Neuronal stem cell (in vitro differentiated cells): ENCODE measurements at regions not wholly inside any gene's neighbourhood (a gene's known extent, or its start where the extent isn't known, plus 50 kb on each side); places are given as distances from the start of the nearest gene placed in this dataset.

Source experiments
- DNase-seq: peaks from one replicate; pipeline ENCODE4 v3.0.0-alpha.2; 2013; ENCODE audit warnings: low spot score
- H2AFZ ChIP-seq: one replicate; pipeline ENCODE4 v1.6.1; 2013; ENCODE audit warnings: mild to moderate bottlenecking, low read length, inconsistent platforms
- H2AK5ac ChIP-seq: 2 replicates; pipeline ENCODE4 v1.6.1; 2013; ENCODE audit warnings: low read depth, mild to moderate bottlenecking, inconsistent platforms, low read length, moderate library complexity, mixed read lengths
- H2BK120ac ChIP-seq: 2 replicates; pipeline ENCODE4 v1.6.1; 2013; ENCODE audit warnings: low read depth, mild to moderate bottlenecking, inconsistent platforms, low read length, moderate library complexity, mixed read lengths
- H2BK12ac ChIP-seq: one replicate; pipeline ENCODE4 v1.6.1; 2013; ENCODE audit warnings: low read length, inconsistent platforms
- H2BK15ac ChIP-seq: 2 replicates; pipeline ENCODE4 v1.6.1; 2013; ENCODE audit warnings: mild to moderate bottlenecking, low read length, inconsistent platforms, mixed read lengths
- H2BK5ac ChIP-seq: one replicate; pipeline ENCODE4 v1.6.1; 2013; ENCODE audit warnings: inconsistent platforms, mild to moderate bottlenecking, low read length, moderate library complexity
- H3K14ac ChIP-seq: one replicate; pipeline ENCODE4 v1.6.1; 2013; ENCODE audit warnings: low read length, inconsistent platforms
- H3K18ac ChIP-seq: 2 replicates; pipeline ENCODE4 v1.6.1; 2013; ENCODE audit warnings: low read length, inconsistent platforms
- H3K23ac ChIP-seq: 2 replicates; pipeline ENCODE4 v1.6.1; 2013; ENCODE audit warnings: low read depth, mild to moderate bottlenecking, mixed read lengths, low read length, inconsistent platforms; ENCODE audit not compliant: poor library complexity
- H3K27ac ChIP-seq: replicated peaks from 3 replicates; pipeline ENCODE4 v1.5.1; 2013; ENCODE audit warnings: low read length, inconsistent platforms
- H3K27me3 ChIP-seq, 3 experiments: 2 replicates each; pipeline ENCODE4 v1.6.1; 2013; ENCODE audit warnings: low read length in 3 of 3, mild to moderate bottlenecking in 2 of 3, inconsistent platforms in 1 of 3, low read depth in 1 of 3, mixed read lengths in 1 of 3, moderate library complexity in 1 of 3; ENCODE audit not compliant: control insufficient read depth in 3 of 3, insufficient read depth in 3 of 3
- H3K36me3 ChIP-seq, 2 donors: replicated peaks in 1 of 2; 2 replicates each; pipeline ENCODE4 v1.6.1; 2013; ENCODE audit warnings: low read length in 2 of 2; ENCODE audit not compliant: control insufficient read depth in 2 of 2, insufficient read depth in 2 of 2
- H3K4ac ChIP-seq: 2 replicates; pipeline ENCODE4 v1.6.1; 2013; ENCODE audit warnings: inconsistent platforms, mild to moderate bottlenecking, low read length, moderate library complexity
- H3K4me1 ChIP-seq, 2 donors: 1 replicate in 1 of 2; 2 replicates in 1 of 2; pipeline ENCODE4 v1.6.1; 2013; ENCODE audit warnings: low read length in 2 of 2, low read depth in 1 of 2; ENCODE audit not compliant: control insufficient read depth in 2 of 2, insufficient read depth in 1 of 2
- H3K4me2 ChIP-seq: one replicate; pipeline ENCODE4 v1.6.1; 2013; ENCODE audit warnings: mild to moderate bottlenecking, low read length, inconsistent platforms; ENCODE audit not compliant: insufficient read depth, poor library complexity, severe bottlenecking
- H3K4me3 ChIP-seq, 2 donors: 2 replicates each; pipeline ENCODE4 v1.5.1; 2013; ENCODE audit warnings: low read length in 2 of 2, mild to moderate bottlenecking in 2 of 2, inconsistent platforms in 1 of 2, moderate library complexity in 1 of 2
- H3K79me1 ChIP-seq: one replicate; pipeline ENCODE4 v1.6.1; 2013; ENCODE audit warnings: low read depth, mild to moderate bottlenecking, inconsistent platforms, low read length, moderate library complexity
- H3K9ac ChIP-seq: one replicate; pipeline ENCODE4 v1.6.1; 2013; ENCODE audit warnings: mild to moderate bottlenecking, low read depth, low read length, inconsistent platforms; ENCODE audit not compliant: poor library complexity
- H3K9me3 ChIP-seq, 2 donors: replicated peaks in 1 of 2; 2 replicates each; pipeline versions ENCODE3 to v1.6.1; 2013; ENCODE audit warnings: low read length in 2 of 2, mild to moderate bottlenecking in 2 of 2, inconsistent platforms in 1 of 2, low read depth in 1 of 2, mixed read lengths in 1 of 2, moderate library complexity in 1 of 2; ENCODE audit not compliant: control insufficient read depth in 2 of 2, insufficient read depth in 1 of 2
- H4K8ac ChIP-seq: one replicate; pipeline ENCODE4 v1.6.1; 2013; ENCODE audit warnings: low read depth, mild to moderate bottlenecking, inconsistent platforms, low read length, moderate library complexity
- H4K91ac ChIP-seq: one replicate; pipeline ENCODE4 v1.6.1; 2013; ENCODE audit warnings: low read length, low read depth, mild to moderate bottlenecking, inconsistent platforms; ENCODE audit not compliant: poor library complexity
- WGBS, 2 donors: extraction: QIAGEN DNeasy Blood & Tissue Kit; methylation state at CpG; one replicate each; pipeline ENCODE4 v1.1.7; 2013; ENCODE audit warnings: missing lambda C conversion rate in 2 of 2, mixed read lengths in 1 of 2; ENCODE audit not compliant: insufficient read length in 2 of 2, insufficient replicate concordance in 1 of 2; ENCODE audit errors: extremely low coverage in 2 of 2; 5-methylcytosine and 5-hydroxymethylcytosine counted together

- H3K27ac ChIP-seq: no peak overlapping the region
- no peak overlapping the region for H4K8ac ChIP-seq
- H3K36me3 ChIP-seq: no peaks in the 10 kb centered on the region
- H3K18ac ChIP-seq: no peak overlapping the region
- H2AFZ ChIP-seq: no peak overlapping the region
- no peak overlapping the region for H2BK120ac ChIP-seq
- no peaks in the 10 kb centered on the region for H3K79me1 ChIP-seq
- H3K9me3 ChIP-seq: no peaks in the 10 kb centered on the region
- no peak for DNase-seq
- no peak overlapping the region for H3K23ac ChIP-seq
- H3K14ac ChIP-seq: no peak overlapping the region
- H3K4ac ChIP-seq: no peak overlapping the region
- H4K91ac ChIP-seq: no peak overlapping the region
- H3K4me3 ChIP-seq: no peak overlapping the region
- H2BK15ac ChIP-seq: no peak overlapping the region
- peaks cover 0 to 14% of the 10 kb centered on the region in 2 donors for H3K4me1 ChIP-seq
- H2BK12ac ChIP-seq: no peak overlapping the region
- no peak overlapping the region for H3K9ac ChIP-seq
- no peak overlapping the region for H3K4me2 ChIP-seq
- H3K27me3 ChIP-seq: no peaks in the 10 kb centered on the region
- WGBS, 2 donors: no CpG with 5 or more reads among the region's 2 CpGs
- H2BK5ac ChIP-seq: no peak overlapping the region
- H2AK5ac ChIP-seq: no peak overlapping the region
Measured at GRCh38 chr1:96211202-96211601, 510.4 kb upstream of the PTBP2 start.

- Histone ChIP-seq H3K9me3 (no peaks in the 10 kb centered on the region), H3K27ac (no peak overlapping the region), H3K4ac (no peak overlapping the region), H3K4me3 (no peak overlapping the region), H3K79me1 (no peaks in the 10 kb centered on the region), H2BK5ac (no peak overlapping the region), H4K8ac (no peak overlapping the region), H3K23ac (no peak overlapping the region), H2BK15ac (no peak overlapping the region), H3K36me3 (no peaks in the 10 kb centered on the region), H2BK120ac (no peak overlapping the region), H2AFZ (no peak overlapping the region), H3K18ac (no peak overlapping the region), H3K4me2 (no peak overlapping the region), H2BK12ac (no peak overlapping the region), H4K91ac (no peak overlapping the region), H2AK5ac (no peak overlapping the region), H3K14ac (no peak overlapping the region), H3K9ac (no peak overlapping the region), H3K27me3 (no peaks in the 10 kb centered on the region), H3K4me1 (peaks cover 0 to 7% of the 10 kb centered on the region in 2 donors)
- no peak for DNase-seq
- no CpG with 5 or more reads among the region's 2 CpGs for WGBS, 2 donors
Measured at GRCh38 chr1:96214982-96215381, 506.6 kb upstream of the PTBP2 start.

GRCh38 chr1:96220651-96221050 lies 500.9 kb upstream of the PTBP2 start:
- no peak overlapping the region for H3K4me3 ChIP-seq
- no peak overlapping the region for H2BK12ac ChIP-seq
- no peak overlapping the region for H2BK120ac ChIP-seq
- no peak overlapping the region for H3K23ac ChIP-seq
- no peak for DNase-seq
- no peak overlapping the region for H2BK5ac ChIP-seq
- no peak overlapping the region for H4K8ac ChIP-seq
- no peak overlapping the region for H2AK5ac ChIP-seq
- H3K79me1 ChIP-seq: no peaks in the 10 kb centered on the region
- no peak overlapping the region for H3K4me2 ChIP-seq
- H3K36me3 ChIP-seq: no peaks in the 10 kb centered on the region
- no peak overlapping the region for H3K4ac ChIP-seq
- no peak overlapping the region for H2AFZ ChIP-seq
- H2BK15ac ChIP-seq: no peak overlapping the region
- no peak overlapping the region for H3K9ac ChIP-seq
- H3K27ac ChIP-seq: no peak overlapping the region
- H3K9me3 ChIP-seq: no peaks in the 10 kb centered on the region
- H3K14ac ChIP-seq: no peak overlapping the region
- no CpG with 5 or more reads among the region's 3 CpGs for WGBS, 2 donors
- H3K4me1 ChIP-seq: no peaks in the 10 kb centered on the region
- H4K91ac ChIP-seq: no peak overlapping the region
- no peak overlapping the region for H3K18ac ChIP-seq
- H3K27me3 ChIP-seq: no peaks in the 10 kb centered on the region

- no peaks in the 10 kb centered on the region for H3K4me1 ChIP-seq
- no CpG with 5 or more reads among the region's 2 CpGs for WGBS, 2 donors
- H3K4me3 ChIP-seq: no peak overlapping the region
- no peak overlapping the region for H3K9ac ChIP-seq
- no peak overlapping the region for H4K91ac ChIP-seq
- H3K36me3 ChIP-seq: no peaks in the 10 kb centered on the region
- no peak overlapping the region for H3K27ac ChIP-seq
- no peak overlapping the region for H3K18ac ChIP-seq
- no peaks in the 10 kb centered on the region for H3K79me1 ChIP-seq
- H3K9me3 ChIP-seq: no peaks in the 10 kb centered on the region
- no peak overlapping the region for H2AFZ ChIP-seq
- H3K14ac ChIP-seq: no peak overlapping the region
- H2BK120ac ChIP-seq: no peak overlapping the region
- H3K23ac ChIP-seq: no peak overlapping the region
- no peak overlapping the region for H2BK5ac ChIP-seq
- no peak overlapping the region for H3K4me2 ChIP-seq
- no peak for DNase-seq
- no peak overlapping the region for H2BK12ac ChIP-seq
- no peak overlapping the region for H4K8ac ChIP-seq
- no peak overlapping the region for H3K4ac ChIP-seq
- H2BK15ac ChIP-seq: no peak overlapping the region
- no peak overlapping the region for H2AK5ac ChIP-seq
- no peaks in the 10 kb centered on the region for H3K27me3 ChIP-seq
Measured at GRCh38 chr1:96222701-96223100, 498.9 kb upstream of the PTBP2 start.
